GM12878 (cell line): ENCODE measurements at regions not wholly inside any gene's neighbourhood (a gene's known extent, or its start where the extent isn't known, plus 50 kb on each side); places are given as distances from the start of the nearest gene placed in this dataset.

Experiments used
- ATAC-seq: fragments of 200-7000 bp; cut with Tn5 transposase; 3 replicates; pipeline ENCODE4 v1.9.1; 2020; ENCODE audit warnings: mild to moderate bottlenecking, moderate library complexity
- BruUV-seq: library from RNA; stranded (reverse); fragments of 400-500 nt; replicated peaks from 2 replicates; lab custom pipeline; 2021; lab: Mats Ljungman, UMichigan
- CTCF ChIA-PET: fragments of 300-600 bp; sonication (Branson Sonifier 250); formaldehyde crosslinking; extraction: SDS; loops from one replicate; lab custom pipeline; 2021; ENCODE audit warnings: inconsistent platforms; lab: Yijun Ruan, JAX
- POLR2A ChIA-PET: fragments of 350-600 bp; formaldehyde crosslinking; extraction: SDS; loops from one replicate; lab custom pipeline; 2021; ENCODE audit warnings: inconsistent platforms; lab: Charles Lee
- RAD21 ChIA-PET: fragments of 300-600 bp; sonication (Branson Sonifier 250); formaldehyde crosslinking; loops from one replicate; lab custom pipeline; 2023; ENCODE audit warnings: antibody characterized with exemption; ENCODE audit not compliant: unreplicated experiment; lab: Charles Lee
- SMC1A ChIA-PET: fragments of 300-600 bp; sonication (Branson Sonifier 250); formaldehyde crosslinking; loops from one replicate; lab custom pipeline; 2023; ENCODE audit not compliant: unreplicated experiment, uncharacterized antibody; lab: Charles Lee
- DNase-seq: peaks from one replicate; pipeline ENCODE4 v3.0.0-alpha.2; 2011; ENCODE audit warnings: low read depth, low spot score
- FAIRE-seq: peaks from 3 replicates; lab custom pipeline; 2011; peaks lifted over from hg19 to GRCh38; lab: Jason Lieb, UNC
- H2AFZ ChIP-seq: 2 replicates; pipeline ENCODE4 v1.6.0; 2011; ENCODE audit warnings: low read depth, low read length, control low read depth; ENCODE audit not compliant: control insufficient read depth
- H3K27ac ChIP-seq: 2 replicates; pipeline ENCODE4 v1.5.1; 2011; ENCODE audit warnings: control low read depth; ENCODE audit not compliant: control insufficient read depth, insufficient read depth
- H3K27me3 ChIP-seq, 2 experiments: replicated peaks in 1 of 2; 2 replicates each; pipeline versions ENCODE4 v1.6.0 to v1.6.1; 2011; ENCODE audit warnings: low read length in 1 of 2; ENCODE audit not compliant: control insufficient read depth in 2 of 2, insufficient read depth in 2 of 2
- H3K36me3 ChIP-seq, 2 experiments: 2 replicates each; pipeline ENCODE4 v1.5.1; 2011; ENCODE audit warnings: low read length in 1 of 2; ENCODE audit not compliant: control insufficient read depth in 2 of 2, insufficient read depth in 2 of 2
- H3K4me1 ChIP-seq: 2 replicates; pipeline ENCODE4 v1.6.1; 2011; ENCODE audit warnings: mild to moderate bottlenecking, low read length, moderate library complexity, mixed read lengths; ENCODE audit not compliant: control insufficient read depth, insufficient read depth
- H3K4me2 ChIP-seq: 2 replicates; pipeline ENCODE4 v1.6.0; 2011; ENCODE audit warnings: control low read depth; ENCODE audit not compliant: control insufficient read depth, insufficient read depth
- H3K4me3 ChIP-seq: fragments of 200-600 bp; sonication (generic); 2 replicates; pipeline ENCODE4 v1.5.1; 2016
- H3K79me2 ChIP-seq: 2 replicates; pipeline ENCODE4 v1.6.0; 2011; ENCODE audit warnings: low read length; ENCODE audit not compliant: control insufficient read depth, insufficient read depth
- H3K9ac ChIP-seq: 2 replicates; pipeline ENCODE4 v1.8.0; 2011; ENCODE audit warnings: low read length, control low read depth, mixed read lengths; ENCODE audit not compliant: control insufficient read depth, insufficient read depth
- H3K9me3 ChIP-seq: replicated peaks from 3 replicates; pipeline ENCODE4 v1.5.1; 2011; ENCODE audit warnings: mild to moderate bottlenecking, low read length; ENCODE audit not compliant: control insufficient read depth, insufficient read depth
- H4K20me1 ChIP-seq: 2 replicates; pipeline ENCODE4 v1.6.0; 2011; ENCODE audit not compliant: control insufficient read depth, insufficient read depth
- CREB1 ChIP-seq: IDR thresholded peaks from 2 replicates; pipeline ENCODE4 v1.6.1; 2012; ENCODE audit warnings: low read depth, mild to moderate bottlenecking, inconsistent platforms
- KAT2A ChIP-seq: conservative IDR thresholded peaks from 2 replicates; pipeline ENCODE4 v1.6.1; 2011; ENCODE audit warnings: low read depth, low read length; ENCODE audit not compliant: control insufficient read depth
- LARP7 ChIP-seq: fragments of 450-650 bp; IDR thresholded peaks from 2 replicates; pipeline ENCODE4 v1.6.1; 2017; ENCODE audit warnings: mild to moderate bottlenecking
- SIN3A ChIP-seq: IDR thresholded peaks from 2 replicates; pipeline ENCODE4 v1.6.1; 2012; ENCODE audit warnings: low read depth, low read length, improper control_type of control experiment
- SMARCA5 ChIP-seq: fragments of 450-650 bp; IDR thresholded peaks from 2 replicates; pipeline ENCODE4 v1.6.1; 2017; ENCODE audit warnings: mild to moderate bottlenecking
- SREBF1 ChIP-seq: IDR thresholded peaks from 2 replicates; pipeline ENCODE4 v1.6.1; 2012; ENCODE audit warnings: mild to moderate bottlenecking, low read length
- SUZ12 ChIP-seq: fragments of 200-600 bp; sonication (generic); IDR thresholded peaks from one replicate; pipeline ENCODE4 v1.6.1; 2018; ENCODE audit warnings: antibody characterized with exemption, mild to moderate bottlenecking; ENCODE audit not compliant: unreplicated experiment
- whole genome bisulfite sequencing: methylation state at CpG from one replicate; pipeline ENCODE4 v1.1.6; 2016; ENCODE audit warnings: low lambda C conversion rate; ENCODE audit not compliant: insufficient replicate concordance, insufficient coverage; ENCODE audit errors: missing lambda C conversion rate; 5-methylcytosine and 5-hydroxymethylcytosine counted together
- in situ Hi-C: fragments of 300-500 bp; cut with MboI; formaldehyde crosslinking; loops from 9 replicates; pipeline ENCODE4 v1.14.3; 2018; ENCODE audit warnings: mixed read lengths
- intact Hi-C: fragments of 100-400 bp; cut with micrococcal nuclease; formaldehyde crosslinking; loops from one replicate; pipeline ENCODE4 v1.14.2; 2022; ENCODE audit not compliant: unreplicated experiment
- TF ChIP-seq, protein P1 (sequence below): fragments of 450-650 bp; IDR thresholded peaks from 2 replicates; pipeline ENCODE4 v1.6.1; 2017; ENCODE audit warnings: mild to moderate bottlenecking, low read depth, inconsistent platforms; ENCODE audit not compliant: poor library complexity, severe bottlenecking
- TF ChIP-seq, protein P2 (sequence below): fragments of 450-650 bp; formaldehyde crosslinking; IDR thresholded peaks from 2 replicates; pipeline ENCODE4 v1.4.0; 2022; ENCODE audit warnings: mild to moderate bottlenecking, moderate library complexity
- TF ChIP-seq, protein P3 (sequence below): fragments of 450-650 bp; IDR thresholded peaks from 2 replicates; pipeline ENCODE4 v1.6.1; 2018; ENCODE audit warnings: mild to moderate bottlenecking, low read depth, moderate library complexity; ENCODE audit not compliant: partially characterized antibody

DNA sequence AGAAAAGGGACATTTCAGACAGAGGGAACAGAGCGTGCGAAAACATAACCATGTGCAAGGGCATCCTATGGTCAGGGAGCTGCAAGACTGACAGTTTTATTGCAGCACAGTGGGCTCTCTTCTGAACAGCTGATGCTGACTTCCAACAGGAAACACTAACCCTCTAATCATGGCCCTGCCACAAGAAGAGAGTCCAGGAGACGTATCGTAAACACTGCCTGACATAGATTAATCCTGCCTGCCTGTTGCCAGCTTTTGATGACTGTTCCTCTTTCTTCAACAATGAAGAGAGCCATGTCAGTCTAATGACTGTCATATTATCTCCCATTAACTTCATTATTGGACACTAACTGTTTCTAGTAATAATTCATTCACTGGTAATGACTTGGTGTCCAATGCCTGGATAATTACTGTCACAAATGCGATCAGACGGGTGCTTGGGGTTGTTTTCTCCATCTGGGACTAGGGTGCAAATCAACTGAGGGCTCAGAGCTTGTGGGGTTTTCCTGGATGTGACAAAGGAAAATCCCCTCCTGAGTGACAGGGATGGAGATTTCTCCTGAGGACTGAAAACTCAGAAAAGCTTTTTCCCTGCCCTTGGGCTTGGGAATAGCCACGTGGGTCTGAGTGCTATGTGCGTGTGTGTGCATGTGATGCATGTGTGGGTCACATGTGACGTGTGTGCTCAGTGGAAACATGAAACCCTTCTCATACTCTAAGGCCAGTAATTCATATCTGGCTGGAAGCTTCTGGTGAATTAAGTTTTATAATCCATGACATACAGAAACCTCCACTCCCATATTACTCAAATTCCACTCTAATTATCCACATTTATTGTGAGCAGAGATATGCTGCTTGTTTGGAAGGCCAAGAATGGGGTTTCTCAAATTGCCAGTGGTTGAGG is 144.0 kb upstream of the PLXNA2 start (continued):
- TF ChIP-seq SUZ12 (no peak), CREB1 (no peak), SIN3A (no peak), KAT2A (no peak)
- TF ChIP-seq, protein P1, sequence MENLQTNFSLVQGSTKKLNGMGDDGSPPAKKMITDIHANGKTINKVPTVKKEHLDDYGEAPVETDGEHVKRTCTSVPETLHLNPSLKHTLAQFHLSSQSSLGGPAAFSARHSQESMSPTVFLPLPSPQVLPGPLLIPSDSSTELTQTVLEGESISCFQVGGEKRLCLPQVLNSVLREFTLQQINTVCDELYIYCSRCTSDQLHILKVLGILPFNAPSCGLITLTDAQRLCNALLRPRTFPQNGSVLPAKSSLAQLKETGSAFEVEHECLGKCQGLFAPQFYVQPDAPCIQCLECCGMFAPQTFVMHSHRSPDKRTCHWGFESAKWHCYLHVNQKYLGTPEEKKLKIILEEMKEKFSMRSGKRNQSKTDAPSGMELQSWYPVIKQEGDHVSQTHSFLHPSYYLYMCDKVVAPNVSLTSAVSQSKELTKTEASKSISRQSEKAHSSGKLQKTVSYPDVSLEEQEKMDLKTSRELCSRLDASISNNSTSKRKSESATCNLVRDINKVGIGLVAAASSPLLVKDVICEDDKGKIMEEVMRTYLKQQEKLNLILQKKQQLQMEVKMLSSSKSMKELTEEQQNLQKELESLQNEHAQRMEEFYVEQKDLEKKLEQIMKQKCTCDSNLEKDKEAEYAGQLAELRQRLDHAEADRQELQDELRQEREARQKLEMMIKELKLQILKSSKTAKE, result no peak

DNA sequence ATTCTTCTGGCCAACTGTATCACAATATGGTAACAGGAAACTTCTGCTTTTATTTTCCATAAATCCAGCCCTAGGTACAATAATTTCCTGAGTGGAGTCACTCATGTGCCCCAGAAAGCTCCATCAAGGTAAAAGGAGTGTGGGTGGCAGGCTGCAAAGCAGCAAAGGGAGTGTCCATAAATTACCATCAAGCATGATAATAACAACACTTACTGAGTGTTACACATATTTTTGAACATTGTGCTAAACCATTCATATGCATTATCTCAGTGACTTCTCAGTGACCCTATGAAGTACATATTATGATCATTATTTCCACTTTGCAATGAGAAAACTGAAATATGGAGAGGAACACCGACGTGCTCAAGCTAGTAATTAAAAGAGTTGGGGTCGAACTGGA is 149.2 kb upstream of the PLXNA2 start:
- WGBS, result 0% methylated on average over 3 of the region's 3 CpGs
- no peaks in the 10 kb centered on the region for H4K20me1 ChIP-seq
- FAIRE-seq (no peak), DNase-seq (no peak), ATAC-seq (no peak)
- TF ChIP-seq, protein P2, sequence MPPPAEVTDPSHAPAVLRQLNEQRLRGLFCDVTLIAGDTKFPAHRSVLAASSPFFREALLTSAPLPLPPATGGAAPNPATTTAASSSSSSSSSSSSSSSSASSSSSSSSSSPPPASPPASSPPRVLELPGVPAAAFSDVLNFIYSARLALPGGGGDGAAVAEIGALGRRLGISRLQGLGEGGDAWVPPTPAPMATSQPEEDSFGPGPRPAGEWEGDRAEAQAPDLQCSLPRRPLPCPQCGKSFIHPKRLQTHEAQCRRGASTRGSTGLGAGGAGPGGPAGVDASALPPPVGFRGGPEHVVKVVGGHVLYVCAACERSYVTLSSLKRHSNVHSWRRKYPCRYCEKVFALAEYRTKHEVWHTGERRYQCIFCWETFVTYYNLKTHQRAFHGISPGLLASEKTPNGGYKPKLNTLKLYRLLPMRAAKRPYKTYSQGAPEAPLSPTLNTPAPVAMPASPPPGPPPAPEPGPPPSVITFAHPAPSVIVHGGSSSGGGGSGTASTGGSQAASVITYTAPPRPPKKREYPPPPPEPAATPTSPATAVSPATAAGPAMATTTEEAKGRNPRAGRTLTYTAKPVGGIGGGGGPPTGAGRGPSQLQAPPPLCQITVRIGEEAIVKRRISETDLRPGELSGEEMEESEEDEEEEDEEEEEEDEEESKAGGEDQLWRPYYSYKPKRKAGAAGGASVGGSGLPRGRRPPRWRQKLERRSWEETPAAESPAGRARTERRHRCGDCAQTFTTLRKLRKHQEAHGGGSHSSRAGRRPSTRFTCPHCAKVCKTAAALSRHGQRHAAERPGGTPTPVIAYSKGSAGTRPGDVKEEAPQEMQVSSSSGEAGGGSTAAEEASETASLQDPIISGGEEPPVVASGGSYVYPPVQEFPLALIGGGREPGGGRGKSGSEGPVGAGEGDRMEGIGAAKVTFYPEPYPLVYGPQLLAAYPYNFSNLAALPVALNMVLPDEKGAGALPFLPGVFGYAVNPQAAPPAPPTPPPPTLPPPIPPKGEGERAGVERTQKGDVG, result no peak
- TF ChIP-seq SMARCA5, result no peak
- TF ChIP-seq SREBF1, result no peak
- TF ChIP-seq LARP7, result no peak
- TF ChIP-seq, protein P3, sequence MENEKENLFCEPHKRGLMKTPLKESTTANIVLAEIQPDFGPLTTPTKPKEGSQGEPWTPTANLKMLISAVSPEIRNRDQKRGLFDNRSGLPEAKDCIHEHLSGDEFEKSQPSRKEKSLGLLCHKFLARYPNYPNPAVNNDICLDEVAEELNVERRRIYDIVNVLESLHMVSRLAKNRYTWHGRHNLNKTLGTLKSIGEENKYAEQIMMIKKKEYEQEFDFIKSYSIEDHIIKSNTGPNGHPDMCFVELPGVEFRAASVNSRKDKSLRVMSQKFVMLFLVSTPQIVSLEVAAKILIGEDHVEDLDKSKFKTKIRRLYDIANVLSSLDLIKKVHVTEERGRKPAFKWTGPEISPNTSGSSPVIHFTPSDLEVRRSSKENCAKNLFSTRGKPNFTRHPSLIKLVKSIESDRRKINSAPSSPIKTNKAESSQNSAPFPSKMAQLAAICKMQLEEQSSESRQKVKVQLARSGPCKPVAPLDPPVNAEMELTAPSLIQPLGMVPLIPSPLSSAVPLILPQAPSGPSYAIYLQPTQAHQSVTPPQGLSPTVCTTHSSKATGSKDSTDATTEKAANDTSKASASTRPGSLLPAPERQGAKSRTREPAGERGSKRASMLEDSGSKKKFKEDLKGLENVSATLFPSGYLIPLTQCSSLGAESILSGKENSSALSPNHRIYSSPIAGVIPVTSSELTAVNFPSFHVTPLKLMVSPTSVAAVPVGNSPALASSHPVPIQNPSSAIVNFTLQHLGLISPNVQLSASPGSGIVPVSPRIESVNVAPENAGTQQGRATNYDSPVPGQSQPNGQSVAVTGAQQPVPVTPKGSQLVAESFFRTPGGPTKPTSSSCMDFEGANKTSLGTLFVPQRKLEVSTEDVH, result no peak
- no peaks in the 10 kb centered on the region for H3K27me3 ChIP-seq
- no peak overlapping the region for H3K27ac ChIP-seq
- H3K4me3 ChIP-seq, result no peak overlapping the region
- H3K4me2 ChIP-seq, result no peak overlapping the region
- in situ Hi-C loops (no loop called here), intact Hi-C loops (no loop called here)
- ChIA-PET RAD21 (no interaction called here), SMC1A (no interaction called here), POLR2A (no interaction called here), CTCF (no interaction called here)
- H3K36me3 ChIP-seq, result no peaks in the 10 kb centered on the region
- no peak overlapping the region for H3K9ac ChIP-seq
- H3K79me2 ChIP-seq, result no peaks in the 10 kb centered on the region
- H2AFZ ChIP-seq, result no peak overlapping the region
- H3K4me1 ChIP-seq, result no peaks in the 10 kb centered on the region
- H3K9me3 ChIP-seq, result no peaks in the 10 kb centered on the region
- BruUV-seq, result no TSS peak
